Hematopoietic multipotent progenitor cell treated with erythropoietin and hydrocortisone succinate and interleukin-3 and kit ligand, for 6 days (in vitro differentiated cells): ENCODE measurements at regions not wholly inside any gene's neighbourhood (a gene's known extent, or its start where the extent isn't known, plus 50 kb on each side); places are given as distances from the start of the nearest gene placed in this dataset.
"Not testable (repeated sequence)": the region's sequence is repeated elsewhere in the genome, so short reads cannot be mapped to it uniquely, and the experiment has no call there.

Experiments used
- DNase-seq: peaks from one replicate; pipeline ENCODE4 v3.0.0-alpha.2; 2015

DNA sequence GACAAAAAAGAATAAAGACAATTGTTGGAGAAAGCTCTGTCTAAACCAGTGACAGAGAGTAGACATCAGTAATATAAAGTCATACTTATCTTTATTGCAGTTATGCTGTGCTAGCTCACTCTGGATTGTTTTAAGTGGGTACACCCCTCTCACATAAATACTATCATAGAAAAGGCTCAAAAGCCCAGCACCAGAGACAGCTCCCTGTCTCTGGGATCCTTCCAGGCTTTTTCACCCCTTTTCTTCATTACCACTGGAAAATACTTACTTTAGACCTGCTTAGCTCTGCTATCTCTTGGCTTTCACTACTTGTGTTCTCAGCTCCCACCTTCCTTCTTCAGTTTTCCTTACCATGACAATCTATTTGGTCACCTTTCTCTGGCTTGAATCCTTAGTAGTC is 259.1 kb upstream of the MINDY3 start:
- DNase-seq = no peak

DNA sequence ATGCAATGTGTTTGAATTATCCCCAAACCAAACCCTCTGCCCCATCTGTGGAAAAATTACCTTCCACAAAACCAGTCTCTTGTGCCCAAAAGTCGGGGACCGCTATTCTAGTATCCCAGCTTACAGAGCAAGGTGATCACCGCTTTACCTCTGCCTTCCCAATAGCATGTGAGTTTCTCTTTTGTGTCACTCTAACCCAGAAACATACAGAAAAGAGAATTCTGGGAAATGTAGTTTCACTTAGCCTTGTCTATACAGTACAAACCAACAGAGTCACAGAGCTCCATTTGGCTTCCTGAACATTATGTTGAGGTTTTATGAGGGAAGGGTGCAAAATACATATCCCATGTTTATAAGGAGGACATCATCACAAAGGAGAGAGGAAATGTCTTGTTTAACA is 260.3 kb upstream of the MINDY3 start:
- DNase-seq = no peak

DNA sequence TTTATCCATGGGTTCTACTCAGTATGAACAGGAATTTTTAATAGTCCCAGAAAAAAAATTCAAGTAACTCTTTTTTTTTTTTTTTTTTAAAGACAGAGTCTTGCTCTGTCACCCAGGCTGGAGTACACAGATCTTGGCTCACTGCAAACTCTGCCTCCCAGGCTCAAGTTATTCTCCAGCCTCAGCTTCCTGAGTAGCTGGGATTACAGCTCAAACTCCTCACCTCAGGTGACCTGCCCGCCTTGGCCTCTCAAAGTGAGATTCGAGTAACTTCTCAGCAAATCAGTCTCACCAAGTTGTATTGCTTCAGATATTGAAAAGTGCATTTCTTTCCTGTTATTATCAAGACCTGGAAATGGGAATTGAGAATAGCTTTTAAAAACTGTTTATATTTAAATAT is 281.2 kb upstream of the MINDY3 start:
- no peak for DNase-seq

DNA sequence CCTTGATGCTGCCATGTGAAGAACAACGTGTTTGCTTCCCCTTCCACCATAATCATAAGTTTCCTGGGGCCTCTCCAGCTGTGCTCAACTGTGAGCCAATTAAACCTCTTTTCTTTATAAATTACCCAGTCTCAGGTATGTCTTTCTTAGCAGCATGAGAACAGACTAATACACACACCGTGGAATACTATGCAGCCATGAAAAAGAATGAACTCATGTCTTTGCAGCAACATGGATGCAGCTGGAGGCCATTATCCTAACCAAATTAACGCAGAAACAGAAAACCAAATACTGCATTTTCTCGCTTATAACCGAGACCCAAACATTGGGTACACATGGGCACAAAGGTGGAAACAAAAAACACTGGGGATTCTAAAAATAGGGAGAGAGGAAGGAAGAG is 286.7 kb upstream of the MINDY3 start:
- no peak for DNase-seq

DNA sequence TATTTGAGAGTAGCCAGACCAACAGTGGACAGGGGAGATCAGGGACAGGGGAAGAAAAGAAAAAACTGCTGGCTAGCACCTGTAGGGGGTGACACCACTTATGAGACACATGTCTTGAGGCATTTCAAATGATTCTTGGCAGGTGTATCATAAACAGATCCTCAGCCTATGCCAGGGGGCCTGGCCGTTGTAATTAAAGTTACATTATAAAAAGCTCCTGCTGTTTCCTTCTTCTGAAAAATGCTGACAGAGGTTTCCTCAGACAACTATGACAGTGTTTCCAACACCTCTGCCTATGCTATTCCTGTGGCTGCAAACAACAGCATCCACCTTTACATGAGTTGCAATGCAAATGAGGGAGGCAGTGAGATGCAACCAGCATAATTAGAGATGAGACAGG is 281.0 kb upstream of the PTER start:
- DNase-seq = no peak

DNA sequence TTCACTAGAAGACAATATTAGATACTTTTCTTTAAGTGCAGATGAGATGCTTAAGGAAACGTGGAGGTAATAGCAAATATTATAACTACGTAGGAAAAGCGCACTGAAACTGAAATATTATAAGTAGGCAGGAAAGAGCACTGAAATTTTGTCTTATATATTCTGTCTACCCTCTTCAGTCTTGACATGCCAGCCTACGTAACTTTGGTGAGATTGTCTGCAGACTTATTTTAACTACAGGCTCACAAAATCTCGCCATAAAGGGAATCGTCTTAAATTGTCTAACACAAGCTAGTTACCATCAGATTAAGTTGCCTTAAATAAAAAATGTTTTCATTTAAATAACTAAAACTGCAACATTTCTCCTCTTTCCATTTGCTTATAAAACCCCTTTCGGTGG is 280.1 kb upstream of the PTER start:
- DNase-seq = no peak

DNA sequence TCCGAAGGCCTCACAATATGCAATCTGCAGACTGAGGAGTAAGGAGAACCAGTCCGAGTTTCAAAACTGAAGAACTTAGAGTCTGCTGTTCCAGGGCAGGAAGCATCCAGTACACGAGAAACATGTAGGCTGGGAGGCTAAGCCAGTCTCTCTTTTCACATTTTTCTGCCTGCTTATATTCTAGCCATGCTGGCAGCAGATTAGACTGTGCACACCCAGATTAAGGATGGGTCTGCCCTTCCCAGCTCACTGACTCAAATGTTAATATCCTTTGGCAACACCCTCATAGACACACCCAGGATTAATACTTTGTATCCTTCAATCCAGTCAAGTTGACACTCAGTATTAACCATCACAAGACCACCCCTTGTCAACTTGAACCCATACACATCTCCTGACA is 271.7 kb upstream of the PTER start:
- not testable (repeated sequence) for DNase-seq

DNA sequence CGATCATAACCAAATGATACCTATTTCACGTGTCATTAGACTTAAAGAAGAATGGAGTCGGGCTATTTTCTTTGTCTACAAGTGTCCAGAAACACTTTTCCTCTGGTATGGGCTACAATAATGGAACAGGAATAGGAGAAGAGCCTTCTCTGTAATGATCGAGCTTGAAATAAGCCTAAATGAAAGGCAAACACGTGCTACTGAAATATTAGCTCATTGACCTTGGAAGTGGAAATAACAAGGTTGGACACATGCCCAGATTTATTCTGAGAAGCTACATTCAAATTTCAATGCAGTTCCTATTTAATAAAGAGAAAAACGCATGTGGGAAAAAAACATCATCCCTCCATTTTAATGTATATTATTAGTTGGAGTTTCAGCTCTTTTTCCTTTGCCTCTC is 254.7 kb upstream of the PTER start:
- no peak for DNase-seq

DNA sequence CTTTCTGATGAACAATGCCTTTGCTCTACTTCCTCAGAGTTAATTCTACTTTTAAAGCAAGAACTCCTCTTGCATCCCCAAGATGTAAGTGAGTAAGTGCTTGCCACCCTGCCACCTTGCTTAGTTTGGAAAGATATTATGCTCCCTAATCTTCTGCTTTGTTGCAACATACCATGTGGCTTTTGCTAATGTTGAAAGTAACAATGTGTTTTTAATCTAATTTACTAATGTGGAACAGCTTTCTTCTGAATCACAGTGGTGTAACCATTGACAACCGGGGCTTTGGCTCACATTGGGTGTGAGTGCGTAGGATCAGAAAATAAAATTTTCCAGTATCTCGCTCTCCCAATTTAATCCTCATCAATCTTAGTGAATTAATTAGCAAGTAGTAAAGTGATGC is 254.1 kb upstream of the PTER start:
- no peak for DNase-seq

DNA sequence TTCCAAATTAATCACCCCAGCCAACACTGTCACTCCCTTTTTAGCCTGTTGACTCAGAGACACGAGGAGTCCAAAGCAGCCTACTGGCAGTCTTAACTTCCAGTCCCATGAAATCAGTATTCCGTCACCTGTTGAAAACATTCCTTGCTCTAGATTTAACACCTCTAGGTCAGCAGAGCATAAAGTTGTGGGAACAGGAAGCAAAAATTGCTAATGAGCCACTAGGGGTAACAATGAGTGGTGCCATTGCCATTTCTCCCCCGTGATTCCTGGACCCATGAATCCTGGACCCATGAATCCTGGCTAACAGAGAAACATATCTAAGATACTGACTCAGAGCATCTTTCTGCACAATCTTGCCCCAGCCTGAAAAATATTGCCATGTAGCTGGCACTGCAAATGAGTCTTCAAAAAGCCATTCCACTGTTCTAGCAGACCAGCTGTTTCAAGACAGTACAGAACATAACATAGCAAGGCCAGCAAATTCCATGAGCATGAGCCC is 252.7 kb upstream of the PTER start:
- DNase-seq = no peak

DNA sequence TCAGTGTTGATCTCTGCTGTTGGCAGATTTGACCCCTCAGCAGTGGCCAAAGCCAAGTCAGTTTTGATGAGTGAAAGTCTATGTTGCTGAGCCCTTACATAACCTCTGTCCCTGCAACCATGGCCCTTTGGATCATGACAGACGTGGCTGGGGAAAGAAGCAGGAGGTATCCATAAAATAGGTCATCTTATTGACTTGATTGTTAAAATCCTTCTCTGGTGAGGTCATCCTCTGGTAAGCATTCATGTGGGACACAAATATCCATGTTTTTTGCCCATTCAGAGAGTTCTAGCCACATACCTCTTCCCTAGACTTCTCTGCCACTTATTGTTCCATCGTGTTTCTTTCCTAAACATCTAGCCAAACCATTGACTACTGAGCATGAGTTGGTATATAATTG is 251.9 kb upstream of the PTER start:
- no peak for DNase-seq

DNA sequence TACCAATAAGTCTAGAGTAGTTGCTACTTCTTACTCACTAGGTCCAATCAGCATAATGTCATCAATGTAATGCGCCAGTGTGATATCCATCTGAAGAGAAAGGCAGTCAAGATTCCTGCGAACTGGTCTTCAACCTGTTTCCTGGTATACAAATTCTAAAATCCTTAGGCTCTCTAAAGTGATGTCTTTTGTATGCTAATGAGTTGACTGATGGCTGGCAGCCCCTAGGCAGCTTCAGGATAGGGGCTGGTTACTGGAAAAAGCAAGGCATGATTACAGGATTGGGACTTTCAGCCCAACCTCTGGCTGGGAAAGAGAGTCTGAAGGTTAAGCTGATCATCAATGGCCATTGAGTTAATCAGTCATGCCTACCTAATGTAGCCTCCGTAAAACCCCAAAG is 250.2 kb upstream of the PTER start:
- DNase-seq = no peak

DNA sequence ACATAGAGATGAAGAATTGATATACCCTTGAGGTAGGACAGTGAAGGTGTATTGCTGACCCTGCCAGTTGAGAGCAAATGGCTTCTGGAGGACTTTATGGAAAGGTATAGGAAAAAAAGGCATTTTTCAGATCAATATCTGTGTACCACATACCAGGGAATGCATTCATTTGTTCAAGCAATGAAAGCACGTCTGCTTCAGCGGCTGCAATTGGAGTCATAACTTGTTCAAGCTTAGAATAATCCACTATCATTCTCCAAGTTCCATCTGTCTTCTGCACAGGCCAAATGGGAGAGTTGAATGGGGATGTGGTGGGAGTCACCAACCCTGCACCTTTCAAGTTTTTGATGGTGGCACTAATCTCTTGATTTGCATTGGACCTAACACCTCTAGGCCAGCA is 249.6 kb upstream of the PTER start:
- no peak for DNase-seq

DNA sequence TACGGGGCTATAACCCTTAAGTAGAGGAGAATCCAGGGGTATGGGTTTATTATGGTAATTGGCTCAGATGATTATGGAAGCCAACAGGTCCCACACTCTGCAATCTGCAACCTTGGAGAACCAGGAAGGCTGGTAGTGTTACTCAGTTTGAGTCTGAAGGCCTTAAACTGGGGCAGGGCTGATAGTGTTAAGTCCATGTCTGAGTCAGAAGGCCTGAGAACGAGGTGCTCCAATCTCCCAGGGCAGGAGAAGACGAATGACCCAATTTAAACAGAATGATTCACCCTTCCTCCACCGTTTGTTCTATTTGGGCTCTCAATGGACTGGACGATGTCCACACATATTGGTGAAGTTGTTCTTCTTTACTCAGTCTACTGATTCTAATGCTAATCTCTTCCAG is 244.5 kb upstream of the PTER start:
- DNase-seq = no peak

DNA sequence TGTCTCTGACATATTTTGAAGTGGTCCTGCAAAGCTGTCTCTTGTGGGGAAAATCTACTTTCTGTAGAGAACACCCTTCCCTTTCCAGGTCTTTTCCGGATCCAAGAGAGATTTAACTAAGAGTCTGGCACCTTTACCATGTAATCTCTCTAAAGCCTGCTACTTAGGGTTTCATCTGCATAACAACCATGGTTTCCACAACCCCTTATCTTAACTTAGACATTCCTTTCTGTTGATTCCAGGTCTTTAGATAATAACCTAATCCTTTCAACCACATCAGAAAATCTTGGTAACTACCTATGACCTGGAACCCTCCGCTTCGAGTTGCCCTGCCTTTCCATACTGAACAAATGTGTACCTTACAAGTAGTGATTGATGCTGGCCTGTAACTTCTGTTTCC is 243.6 kb upstream of the PTER start:
- DNase-seq = no peak

DNA sequence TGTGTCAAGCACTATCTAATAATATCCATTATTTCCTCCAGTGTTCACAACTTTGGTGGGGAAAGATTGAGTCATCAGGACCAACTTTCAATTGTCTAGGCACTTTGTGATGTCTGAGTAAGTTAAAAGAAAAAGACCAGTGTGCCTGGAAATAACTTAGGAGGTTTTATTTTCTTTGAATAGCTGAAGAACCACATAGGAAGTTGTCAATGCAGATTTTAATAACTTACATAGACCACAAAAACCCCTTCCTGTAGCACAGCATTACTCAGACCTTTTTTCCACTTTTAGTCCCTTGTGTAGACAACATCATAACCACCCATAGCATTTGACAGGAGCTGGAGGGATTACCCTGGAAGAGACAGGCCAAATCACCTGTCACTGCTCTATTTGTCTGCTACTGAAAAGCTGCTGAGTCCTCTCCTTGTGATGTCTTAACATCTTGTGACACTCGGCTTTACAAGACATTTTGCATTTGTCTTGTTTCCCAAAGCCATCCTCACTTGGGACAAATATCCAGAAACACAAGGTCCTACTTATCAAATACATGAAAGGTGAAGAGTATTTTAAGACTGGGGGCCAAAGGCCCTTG is 241.5 kb upstream of the PTER start:
- DNase-seq = no peak

DNA sequence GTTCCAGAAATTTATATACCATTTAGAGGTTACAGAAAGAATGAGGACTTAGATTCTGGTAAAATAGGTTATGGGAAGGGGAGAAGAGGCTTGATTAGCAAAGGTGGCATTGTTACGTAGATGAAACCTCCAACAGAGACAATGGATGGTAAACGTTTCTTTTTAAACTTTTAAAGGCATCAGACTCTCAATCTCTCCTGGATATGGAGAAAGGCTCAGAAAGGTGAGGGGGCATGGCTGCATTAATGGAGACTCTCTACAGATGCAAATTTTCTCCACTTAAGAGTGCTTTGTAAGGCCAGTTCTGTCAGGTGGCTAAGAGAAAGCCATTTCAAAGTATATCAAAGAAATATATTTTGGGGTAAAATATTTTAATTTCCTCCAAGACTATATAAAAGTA is 240.9 kb upstream of the PTER start:
- DNase-seq = no peak

DNA sequence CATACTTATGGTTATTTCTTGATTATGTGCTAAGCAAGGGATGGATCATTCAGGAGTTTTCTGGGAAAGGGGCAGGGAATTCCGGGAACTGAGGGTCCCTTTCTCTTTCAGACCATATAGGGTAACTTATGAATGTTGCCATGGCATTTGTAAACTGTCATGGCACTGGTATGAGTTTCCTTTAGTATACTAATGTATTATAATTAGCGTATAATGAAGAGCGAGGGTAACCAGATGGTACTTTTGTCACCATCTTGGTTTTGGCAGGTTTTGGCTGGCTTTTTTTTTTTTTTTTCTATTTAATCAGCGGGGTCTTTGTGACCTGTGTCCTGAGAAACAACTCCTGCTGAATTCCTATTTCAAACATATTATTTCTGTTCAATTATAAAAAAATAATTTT is 237.6 kb upstream of the PTER start:
- DNase-seq = no peak

DNA sequence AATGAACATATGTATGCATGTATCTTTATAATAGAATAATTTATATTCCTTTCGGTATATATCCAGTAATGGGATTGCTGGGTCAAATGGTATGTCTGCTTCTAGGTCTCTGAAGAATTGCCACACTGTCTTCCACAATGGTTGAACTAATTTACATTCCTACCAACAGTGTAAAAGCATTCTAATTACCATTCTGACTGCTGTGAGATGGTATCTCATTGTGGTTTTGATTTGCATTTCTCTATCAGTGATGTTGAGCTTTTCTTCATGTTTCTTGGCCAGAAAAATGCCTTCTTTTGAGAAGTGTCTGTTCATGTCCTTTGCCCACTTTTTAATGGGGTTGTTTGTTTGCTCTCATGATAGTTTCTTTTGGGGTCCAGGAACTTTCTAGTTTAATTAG is 213.2 kb upstream of the PTER start:
- DNase-seq = not testable (repeated sequence)

DNA sequence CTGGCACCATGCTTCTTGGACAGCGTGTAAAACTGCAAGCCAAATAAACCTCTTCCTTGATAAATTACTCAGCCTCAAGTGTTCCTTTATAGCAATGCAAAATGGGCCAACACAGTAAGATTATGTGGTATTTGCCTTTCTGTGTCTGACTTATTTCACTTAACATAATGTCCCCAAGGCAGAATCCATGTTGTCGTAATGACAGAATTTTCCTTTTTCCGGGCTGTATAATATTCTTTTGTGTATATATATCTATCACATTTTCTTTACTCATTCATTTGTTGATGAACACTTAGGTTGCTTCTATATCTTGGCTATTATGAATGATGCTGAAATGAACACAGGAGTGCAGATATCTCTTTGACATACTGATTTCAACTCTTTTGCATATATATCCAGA is 209.1 kb upstream of the PTER start:
- no peak for DNase-seq

DNA sequence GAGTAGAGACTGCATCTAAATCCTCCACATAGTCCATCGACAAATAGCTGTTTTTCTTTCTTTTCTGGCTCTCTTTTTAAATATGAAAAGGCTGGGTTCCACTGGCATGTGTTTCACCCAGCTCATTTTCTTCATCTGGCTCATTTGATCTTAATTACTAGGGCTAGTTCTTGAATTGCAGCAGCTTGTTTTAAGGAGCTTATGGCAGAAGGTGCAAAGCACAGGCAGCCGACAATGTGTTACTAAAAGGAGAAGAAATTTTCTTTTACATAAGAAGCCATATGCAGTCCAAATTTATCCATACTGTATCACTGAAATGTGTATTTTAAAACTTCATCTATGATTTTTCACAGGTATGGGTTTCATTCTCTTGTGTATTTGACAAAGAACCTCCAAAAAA is 205.6 kb upstream of the PTER start:
- DNase-seq = no peak

DNA sequence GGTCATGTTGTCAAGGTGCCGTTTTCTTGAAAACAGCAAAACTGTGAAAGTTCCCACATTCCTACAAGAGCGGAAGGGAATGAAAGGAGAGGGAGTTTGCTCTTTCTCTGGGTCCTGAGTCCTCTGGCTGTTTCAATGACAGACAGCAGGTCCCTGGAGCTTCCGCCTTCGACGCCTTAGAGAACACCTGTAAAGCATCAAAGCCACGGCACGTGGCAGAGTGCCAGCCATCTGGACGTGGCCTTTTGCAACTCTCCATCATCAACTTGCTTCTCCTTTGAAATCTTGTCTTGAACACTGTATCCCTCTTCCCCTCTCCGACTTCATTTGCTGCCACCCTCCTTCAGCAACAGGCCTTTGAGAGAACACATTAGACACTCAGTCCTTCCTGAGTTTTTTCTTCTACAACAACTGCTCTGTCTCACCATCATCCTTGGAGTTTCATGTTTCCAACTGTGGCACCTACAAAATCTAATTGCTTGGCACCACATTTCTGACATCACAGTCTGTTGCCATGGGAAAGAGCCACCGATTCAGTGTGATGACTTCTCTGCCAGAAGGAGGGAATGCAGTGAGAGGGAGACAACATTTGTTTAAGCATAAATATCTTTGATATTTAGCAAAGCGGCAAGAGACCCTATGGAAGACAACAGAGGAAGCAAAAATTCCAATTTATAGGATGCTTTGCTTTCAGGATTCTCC is 204.9 kb upstream of the PTER start:
- DNase-seq = no peak

DNA sequence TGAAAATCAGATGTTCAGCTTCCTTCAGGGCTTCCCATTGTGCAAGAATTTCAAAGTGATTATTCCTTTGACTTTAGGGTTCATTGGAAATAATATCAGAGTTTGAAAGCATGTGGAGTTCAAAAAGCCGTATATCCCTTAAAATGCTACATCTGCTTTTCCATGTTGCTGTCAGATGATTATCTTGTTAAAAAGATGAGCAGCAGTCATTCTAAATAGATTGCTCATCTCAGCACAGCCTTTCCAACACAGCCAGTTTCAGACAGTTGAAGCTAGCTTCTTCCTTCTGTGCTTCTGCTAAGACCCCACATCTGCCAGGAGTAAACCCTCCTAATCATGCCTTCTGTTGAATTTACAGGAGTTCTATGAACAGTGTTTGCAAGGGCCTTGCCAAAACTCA is 204.4 kb upstream of the PTER start:
- DNase-seq = no peak

DNA sequence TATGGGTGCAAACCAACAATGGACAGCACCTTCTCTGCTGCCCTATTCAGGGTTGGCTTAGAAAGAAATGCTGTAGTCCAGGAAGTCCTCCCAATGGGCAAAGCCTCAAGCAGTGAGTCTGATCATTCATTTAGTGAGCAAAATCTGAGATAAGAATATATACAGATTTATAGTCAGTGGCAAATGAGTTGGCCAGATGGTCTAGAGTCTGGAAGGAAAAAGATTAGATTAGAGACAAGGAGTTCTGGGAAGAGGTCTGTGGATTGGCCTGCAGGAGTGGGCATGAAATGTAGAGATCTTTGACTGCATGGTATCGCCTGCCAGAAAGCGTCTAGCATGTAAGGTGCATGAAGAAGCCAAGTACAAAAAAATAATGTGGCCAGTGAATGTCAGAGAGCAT is 201.9 kb upstream of the PTER start:
- no peak for DNase-seq

DNA sequence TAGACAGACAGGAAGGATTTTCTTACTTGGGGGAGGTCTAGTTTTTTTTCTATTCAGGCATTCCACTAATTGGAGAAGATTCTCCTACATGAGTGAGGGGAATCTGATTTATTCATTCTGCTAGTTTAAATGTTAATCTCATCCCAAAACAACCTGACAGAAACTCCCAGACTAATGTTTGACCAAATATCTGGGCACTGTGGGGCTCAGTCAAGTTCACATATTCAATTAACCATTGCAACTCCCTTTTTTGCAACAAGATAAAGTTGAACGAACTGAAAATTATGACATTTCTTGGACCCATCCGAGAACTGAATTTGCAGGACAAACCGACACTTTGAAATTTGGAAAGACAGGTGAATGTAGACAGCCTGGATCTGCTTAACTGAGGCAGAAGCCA is 194.4 kb upstream of the PTER start:
- no peak for DNase-seq
